PC-9 (cell line): ENCODE measurements at regions not wholly inside any gene's neighbourhood (a gene's known extent, or its start where the extent isn't known, plus 50 kb on each side); places are given as distances from the start of the nearest gene placed in this dataset.

Experiments used
- CTCF ChIP-seq: fragments of 200-600 bp; sonication (generic); conservative IDR thresholded peaks from 2 replicates; pipeline ENCODE4 v1.6.1; 2017; ENCODE audit warnings: mixed run types, antibody characterized with exemption, mild to moderate bottlenecking, moderate library complexity
- EZH2 ChIP-seq: fragments of 200-600 bp; sonication (generic); IDR thresholded peaks from 2 replicates; pipeline ENCODE4 v1.8.0; 2017; ENCODE audit warnings: antibody characterized with exemption, low read depth

- TF ChIP-seq CTCF, result no peak
- TF ChIP-seq EZH2, result no peak
Observed at GRCh38 chr10:64103750-64104470, 582.7 kb downstream of the REEP3 start.
